ENCODE measurements at regions not wholly inside any gene's neighbourhood (a gene's known extent, or its start where the extent isn't known, plus 50 kb on each side); places are given as distances from the start of the nearest gene placed in this dataset.

GRCh38 chr6:126631363-126631762 is 291.4 kb downstream of the CENPW start:
- TF ChIP-seq CTCF (IDR thresholded peaks at IDR 0.05) (no peak), EP300 (IDR thresholded peaks at IDR 0.05) (no peak), POLR2AphosphoS5 (IDR thresholded peaks at IDR 0.05) (no peak)
